RWPE1 (cell line): ENCODE measurements at regions not wholly inside any gene's neighbourhood (a gene's known extent, or its start where the extent isn't known, plus 50 kb on each side); places are given as distances from the start of the nearest gene placed in this dataset.

Experiments
- CTCF ChIA-PET: fragments of 350-600 bp; sonication (Branson Sonifier 250); formaldehyde crosslinking; extraction: SDS; loops from one replicate; lab custom pipeline; 2021; lab: Yijun Ruan, JAX
- POLR2A ChIA-PET: fragments of 400-600 bp; formaldehyde crosslinking; extraction: SDS; loops from one replicate; lab custom pipeline; 2020; ENCODE audit warnings: antibody characterized with exemption; ENCODE audit not compliant: low non-redundant PET; lab: Yijun Ruan, JAX
- DNase-seq: peaks from one replicate; pipeline ENCODE4 v3.0.0; 2012; ENCODE audit warnings: low spot score
- H3K27ac ChIP-seq: fragments of 450-650 bp; 2 replicates; pipeline ENCODE4 v1.5.1; 2017
- TF ChIP-seq, protein P1 (sequence below): fragments of 450-650 bp; conservative IDR thresholded peaks from 2 replicates; pipeline ENCODE4 v1.5.1; 2017; ENCODE audit warnings: low read depth, mild to moderate bottlenecking

GRCh38 chr6:126797981-126798380 lies 320.5 kb upstream of the RSPO3 start:
- no peak overlapping the region for H3K27ac ChIP-seq
- TF ChIP-seq, protein P1, sequence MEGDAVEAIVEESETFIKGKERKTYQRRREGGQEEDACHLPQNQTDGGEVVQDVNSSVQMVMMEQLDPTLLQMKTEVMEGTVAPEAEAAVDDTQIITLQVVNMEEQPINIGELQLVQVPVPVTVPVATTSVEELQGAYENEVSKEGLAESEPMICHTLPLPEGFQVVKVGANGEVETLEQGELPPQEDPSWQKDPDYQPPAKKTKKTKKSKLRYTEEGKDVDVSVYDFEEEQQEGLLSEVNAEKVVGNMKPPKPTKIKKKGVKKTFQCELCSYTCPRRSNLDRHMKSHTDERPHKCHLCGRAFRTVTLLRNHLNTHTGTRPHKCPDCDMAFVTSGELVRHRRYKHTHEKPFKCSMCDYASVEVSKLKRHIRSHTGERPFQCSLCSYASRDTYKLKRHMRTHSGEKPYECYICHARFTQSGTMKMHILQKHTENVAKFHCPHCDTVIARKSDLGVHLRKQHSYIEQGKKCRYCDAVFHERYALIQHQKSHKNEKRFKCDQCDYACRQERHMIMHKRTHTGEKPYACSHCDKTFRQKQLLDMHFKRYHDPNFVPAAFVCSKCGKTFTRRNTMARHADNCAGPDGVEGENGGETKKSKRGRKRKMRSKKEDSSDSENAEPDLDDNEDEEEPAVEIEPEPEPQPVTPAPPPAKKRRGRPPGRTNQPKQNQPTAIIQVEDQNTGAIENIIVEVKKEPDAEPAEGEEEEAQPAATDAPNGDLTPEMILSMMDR: no peak
- no peak for DNase-seq
- POLR2A ChIA-PET: no interaction called here
- CTCF ChIA-PET: no interaction called here

- no peak overlapping the region for H3K27ac ChIP-seq
- POLR2A ChIA-PET: no interaction called here
- CTCF ChIA-PET: interaction anchor here (0.6 to 1.1 kb wide), 4 partner anchors 8 to 317 kb away, joined by 3 to 6 read pairs (median 3); no protein-coding TSS in a partner anchor
- no peak for DNase-seq
- TF ChIP-seq, protein P1: no peak
Observed at GRCh38 chr6:126803769-126804168, 314.7 kb upstream of the RSPO3 start.

DNA sequence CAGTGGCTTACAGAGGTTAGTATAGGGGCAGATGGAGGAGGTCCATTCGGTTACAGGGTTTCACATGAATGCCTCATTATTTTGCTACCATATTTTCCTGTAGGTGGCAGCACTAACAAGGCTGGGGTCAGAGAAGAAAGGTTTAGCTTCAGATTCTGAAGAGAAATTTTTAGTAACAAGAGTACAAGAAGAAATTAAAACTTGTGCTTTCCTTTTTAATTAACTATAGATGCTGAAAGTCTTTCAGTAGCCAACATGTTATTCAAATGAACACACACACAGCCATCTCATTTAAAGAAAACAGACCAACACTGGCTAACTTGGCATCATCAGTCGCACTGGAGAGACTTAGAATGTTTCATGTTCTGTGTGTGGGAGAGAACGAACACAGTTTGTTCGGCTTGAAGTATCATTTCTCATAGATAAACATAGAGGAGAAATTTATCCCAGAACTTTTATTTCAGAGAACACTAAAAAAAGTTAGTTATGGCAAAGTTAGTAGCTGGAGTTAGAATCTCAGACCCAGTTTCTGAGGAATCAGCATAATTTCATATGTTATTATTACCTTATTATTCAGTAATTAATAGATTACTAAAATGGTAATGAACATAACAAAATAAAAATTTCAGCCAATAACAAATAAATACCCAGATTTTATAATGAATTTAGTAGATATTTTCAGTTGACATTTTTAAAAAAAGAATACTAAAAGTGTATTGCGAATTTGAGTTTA lies 314.0 kb upstream of the RSPO3 start:
- ChIA-PET CTCF (interaction anchor here (0.5 to 1.4 kb wide), 7 partner anchors 8 to 316 kb away, joined by 3 to 6 read pairs (median 4); no protein-coding TSS in a partner anchor), POLR2A (no interaction called here)
- TF ChIP-seq, protein P1: peak; percentile 68
- no peak overlapping the region for H3K27ac ChIP-seq
- peak; percentile 36 for DNase-seq

DNA sequence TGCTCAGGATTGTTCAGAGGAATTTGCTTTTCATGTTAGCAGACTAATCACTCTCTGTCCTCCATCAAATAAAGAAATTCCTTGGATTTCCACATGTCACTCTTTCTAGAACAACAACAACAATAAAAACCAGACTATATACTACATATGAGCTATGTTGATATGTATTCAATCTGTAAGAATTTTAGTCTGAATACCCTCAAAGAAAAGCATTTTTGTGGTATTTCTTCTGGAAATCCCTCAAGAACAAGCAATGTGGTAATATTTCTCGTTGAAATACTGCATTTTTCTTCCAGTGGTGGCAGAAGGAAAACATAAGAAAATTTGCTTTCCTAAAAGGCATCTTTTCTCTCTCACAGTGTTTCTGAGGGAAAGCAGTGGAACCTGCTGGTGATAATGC lies 312.6 kb upstream of the RSPO3 start:
- no peak for DNase-seq
- TF ChIP-seq, protein P1: no peak
- H3K27ac ChIP-seq: no peak overlapping the region
- ChIA-PET CTCF (no interaction called here), POLR2A (no interaction called here)

GRCh38 chr6:126807876-126808275 lies 310.6 kb upstream of the RSPO3 start:
- TF ChIP-seq, protein P1: no peak
- no peak overlapping the region for H3K27ac ChIP-seq
- no peak for DNase-seq
- ChIA-PET POLR2A (no interaction called here), CTCF (interaction anchor here (0.7 kb wide), 1 partner anchor 107 kb away, joined by 3 read pairs; no protein-coding TSS in a partner anchor)

- ChIA-PET POLR2A (no interaction called here), CTCF (interaction anchor here (0.6 kb wide), 1 partner anchor 451 kb away, joined by 3 read pairs; no protein-coding TSS in a partner anchor)
- TF ChIP-seq, protein P1: no peak
- DNase-seq: no peak
- no peak overlapping the region for H3K27ac ChIP-seq
Observed at GRCh38 chr6:126811321-126811720, 307.1 kb upstream of the RSPO3 start.
